ENCODE measurements at regions not wholly inside any gene's neighbourhood (a gene's known extent, or its start where the extent isn't known, plus 50 kb on each side); places are given as distances from the start of the nearest gene placed in this dataset.

GRCh38 chrX:38917954-38918353 lies 116.7 kb downstream of the MID1IP1 start:
- Histone ChIP-seq H3K36me3 (ENCODE audit: control insufficient read depth, insufficient read depth, low read length) (no peaks in the 10 kb centered on the region), H3K4me2 (ENCODE audit: insufficient read depth, low read length) (no peak overlapping the region), H3K4me1 (replicated peaks in 1 of 2; ENCODE audit: control insufficient read depth in 2 of 2, insufficient read depth in 2 of 2, low read length in 2 of 2) (no peaks in the 10 kb centered on the region), H4K20me1 (replicated peaks; ENCODE audit: control insufficient read depth, insufficient read depth, low read length) (no peaks in the 10 kb centered on the region; the same call in 1 of the 2 replicates), H3K79me2 (ENCODE audit: control insufficient read depth, insufficient read depth, low read length) (no peaks in the 10 kb centered on the region), H3K27me3 (ENCODE audit: control insufficient read depth in 2 of 2, insufficient read depth in 2 of 2, low read length in 2 of 2) (no peaks in the 10 kb centered on the region), H3K27ac (ENCODE audit: extremely low read depth, low read depth, low read length) (no peak overlapping the region), H3K9me3 (replicated peaks; ENCODE audit: control insufficient read depth, insufficient read depth, low read depth, low read length) (no peaks in the 10 kb centered on the region), H3K9me1 (ENCODE audit: control insufficient read depth, insufficient read depth, low read length) (no peaks in the 10 kb centered on the region), H3K9ac (ENCODE audit: insufficient read depth in 1 of 2, low read depth in 2 of 2, low read length in 2 of 2) (no peak overlapping the region), H2AFZ (ENCODE audit: low read depth, low read length) (no peak overlapping the region), H3K4me3 (no peak overlapping the region)
- in situ Hi-C loops (cut with MboI) (no loop called here), intact Hi-C loops (cut with micrococcal nuclease) (no loop called here)
- no peak for TF ChIP-seq ZBTB43 (CRISPR knock-in tag; IDR thresholded peaks at IDR 0.05)
- no peak for TF ChIP-seq PHB2 (IDR thresholded peaks at IDR 0.05; ENCODE audit: low read depth)
- TF ChIP-seq SNIP1 (IDR thresholded peaks at IDR 0.05; ENCODE audit: low read depth), result no peak
- no peak for TF ChIP-seq ARID3A (IDR thresholded peaks at IDR 0.05; ENCODE audit: borderline replicate concordance, low read depth, low read length)
- no peak for TF ChIP-seq POLR2AphosphoS2 (IDR thresholded peaks at IDR 0.05; ENCODE audit: low read length)
- no peak for TF ChIP-seq SAFB (IDR thresholded peaks at IDR 0.05; ENCODE audit: borderline replicate concordance, low read depth, low read length)
- TF ChIP-seq ZC3H4 (CRISPR knock-in tag; IDR thresholded peaks at IDR 0.05; ENCODE audit: borderline replicate concordance), result no peak
- TF ChIP-seq MIER1 (IDR thresholded peaks at IDR 0.05; ENCODE audit: low read depth), result no peak
- no peak for TF ChIP-seq RAD21 (CRISPR knock-in tag; conservative IDR thresholded peaks at IDR 0.05 in 1 of 2, IDR thresholded peaks at IDR 0.05 in 1 of 2)
- ChIA-PET POLR2A (no interaction called here), CTCF (ENCODE audit: low intra/inter-chr PET ratio) (no interaction called here)
- DNase-seq (ENCODE audit: extremely low read depth in 1 of 4, low spot score in 3 of 4) (no peak), ATAC-seq (no peak), FAIRE-seq (no peak)
- WGBS (ENCODE audit: insufficient coverage, low coverage, missing lambda C conversion rate), result 19% methylated on average over 2 of the region's 4 CpGs
- no TSS peak for BruUV-seq (replicated peaks)
